ENCODE measurements at regions not wholly inside any gene's neighbourhood (a gene's known extent, or its start where the extent isn't known, plus 50 kb on each side); places are given as distances from the start of the nearest gene placed in this dataset.

- Histone ChIP-seq H3K4me1 (no peaks in the 10 kb centered on the region), H3K9me3 (no peaks in the 10 kb centered on the region), H3K27ac (no peak overlapping the region), H3K4me3 (no peak overlapping the region), H3K27me3 (no peaks in the 10 kb centered on the region), H3K36me3 (no peaks in the 10 kb centered on the region)
- TF ChIP-seq CTCF (IDR thresholded peaks at IDR 0.05): no peak
- DNase-seq: no peak
- intact Hi-C loops (cut with DNase I; ENCODE audit: low total_unique reads): no loop called here
Measured at GRCh38 chr4:14452764-14453163, 549.5 kb upstream of the CPEB2 start.

- H3K27ac ChIP-seq: no peak overlapping the region
- intact Hi-C loops (cut with DNase I; ENCODE audit: low total_unique reads): no loop called here
- TF ChIP-seq CTCF (IDR thresholded peaks at IDR 0.05): no peak
Measured at GRCh38 chr4:14458463-14458862, 543.8 kb upstream of the CPEB2 start.

GRCh38 chr4:14465057-14465456 is 537.2 kb upstream of the CPEB2 start:
- Histone ChIP-seq H3K36me3 (no peaks in the 10 kb centered on the region), H3K27me3 (no peaks in the 10 kb centered on the region), H3K4me1 (no peaks in the 10 kb centered on the region), H3K27ac (no peak overlapping the region), H3K9me3 (no peaks in the 10 kb centered on the region), H3K4me3 (no peak overlapping the region)
- intact Hi-C loops (cut with DNase I; ENCODE audit: low total_unique reads): no loop called here
- no peak for DNase-seq
- TF ChIP-seq CTCF (IDR thresholded peaks at IDR 0.05): no peak

More at GRCh38 chr4:14458463-14458862, 543.8 kb upstream of the CPEB2 start:
- Histone ChIP-seq H3K4me1 (no peaks in the 10 kb centered on the region), H3K36me3 (no peaks in the 10 kb centered on the region), H3K4me3 (no peak overlapping the region), H3K27me3 (no peaks in the 10 kb centered on the region), H3K9me3 (no peaks in the 10 kb centered on the region)
- no peak for DNase-seq

- Histone ChIP-seq H3K9me3 (no peaks in the 10 kb centered on the region), H3K4me3 (no peak overlapping the region), H3K36me3 (no peaks in the 10 kb centered on the region), H3K27ac (no peak overlapping the region), H3K4me1 (no peaks in the 10 kb centered on the region), H3K27me3 (no peaks in the 10 kb centered on the region)
- no peak for TF ChIP-seq CTCF (IDR thresholded peaks at IDR 0.05)
- DNase-seq: no peak
- intact Hi-C loops (cut with DNase I; ENCODE audit: low total_unique reads): no loop called here
Measured at GRCh38 chr4:14465507-14465906, 536.8 kb upstream of the CPEB2 start.

- intact Hi-C loops (cut with DNase I; ENCODE audit: low total_unique reads): no loop called here
- Histone ChIP-seq H3K4me3 (no peak overlapping the region), H3K36me3 (no peaks in the 10 kb centered on the region), H3K27me3 (no peaks in the 10 kb centered on the region), H3K4me1 (no peaks in the 10 kb centered on the region), H3K27ac (no peak overlapping the region), H3K9me3 (no peaks in the 10 kb centered on the region)
- DNase-seq: no peak
- no peak for TF ChIP-seq CTCF (IDR thresholded peaks at IDR 0.05)
Measured at GRCh38 chr4:14478504-14478903, 523.8 kb upstream of the CPEB2 start.

GRCh38 chr4:14496408-14496807 is 505.9 kb upstream of the CPEB2 start:
- no peaks in the 10 kb centered on the region for H3K27me3 ChIP-seq
- no peak overlapping the region for H3K27ac ChIP-seq
- peaks cover 0 to 7% (median 0%) of the 10 kb centered on the region in 3 donors for H3K9me3 ChIP-seq
- no peak for TF ChIP-seq CTCF (IDR thresholded peaks at IDR 0.05)
- no peaks in the 10 kb centered on the region for H3K4me1 ChIP-seq
- no peaks in the 10 kb centered on the region for H3K36me3 ChIP-seq
- no peak for DNase-seq
- H3K4me3 ChIP-seq: no peak overlapping the region
- intact Hi-C loops (cut with DNase I; ENCODE audit: low total_unique reads): no loop called here

Data from tibial artery (tissue), 4 donors.